HFF-Myc (cell line): ENCODE measurements at regions not wholly inside any gene's neighbourhood (a gene's known extent, or its start where the extent isn't known, plus 50 kb on each side); places are given as distances from the start of the nearest gene placed in this dataset.

Experiments
- DNase-seq: peaks from one replicate; pipeline ENCODE4 v3.0.0-alpha.2; 2011; ENCODE audit warnings: low read depth; ENCODE audit errors: extremely low read depth
- H3K4me3 ChIP-seq: replicated peaks from 2 replicates; pipeline ENCODE4 v1.5.1; 2011; ENCODE audit warnings: low read depth, mild to moderate bottlenecking, control low read depth, low read length
- CTCF ChIP-seq: IDR thresholded peaks from 2 replicates; pipeline ENCODE4 v1.5.1; 2012; ENCODE audit warnings: mild to moderate bottlenecking, low read depth, low read length, control low read depth; ENCODE audit errors: missing control alignments

- DNase-seq, result no peak
- TF ChIP-seq CTCF, result no peak
- H3K4me3 ChIP-seq, result no peak overlapping the region
Measured at GRCh38 chr20:6637160-6637579, 130.3 kb upstream of the BMP2 start.

- H3K4me3 ChIP-seq, result no peak overlapping the region
- DNase-seq, result peak; percentile 37
Measured at GRCh38 chr20:6636209-6637159, 131.0 kb upstream of the BMP2 start.

GRCh38 chr20:6635034-6635736 is 132.3 kb upstream of the BMP2 start:
- H3K4me3 ChIP-seq, result no peak overlapping the region
- no peak for DNase-seq
- no peak for TF ChIP-seq CTCF

More at GRCh38 chr20:6636209-6637159, 131.0 kb upstream of the BMP2 start:
- TF ChIP-seq CTCF, result peak; percentile 48

GRCh38 chr20:6632187-6632586 is 135.3 kb upstream of the BMP2 start:
- no peak overlapping the region for H3K4me3 ChIP-seq
- TF ChIP-seq CTCF, result no peak
- no peak for DNase-seq

- TF ChIP-seq CTCF, result no peak
- DNase-seq, result no peak
- no peak overlapping the region for H3K4me3 ChIP-seq
Measured at GRCh38 chr20:6630514-6630913, 137.0 kb upstream of the BMP2 start.

GRCh38 chr20:6629564-6629963 is 137.9 kb upstream of the BMP2 start:
- TF ChIP-seq CTCF, result no peak
- DNase-seq, result no peak
- no peak overlapping the region for H3K4me3 ChIP-seq
